ENCODE measurements at regions not wholly inside any gene's neighbourhood (a gene's known extent, or its start where the extent isn't known, plus 50 kb on each side); places are given as distances from the start of the nearest gene placed in this dataset.

- no peak for DNase-seq (ENCODE audit: low read depth, low spot score)
- no peak overlapping the region for H3K4me3 ChIP-seq (ENCODE audit: low read depth, low read length)
- no peak for TF ChIP-seq CTCF (IDR thresholded peaks at IDR 0.05; ENCODE audit: low read depth, low read length)
- in situ Hi-C loops (cut with HindIII; ENCODE audit: low sequenced_read_pairs): no loop called here
Measured at GRCh38 chr1:105017587-105017986, 1267.9 kb downstream of the AMY1C start.

DNA sequence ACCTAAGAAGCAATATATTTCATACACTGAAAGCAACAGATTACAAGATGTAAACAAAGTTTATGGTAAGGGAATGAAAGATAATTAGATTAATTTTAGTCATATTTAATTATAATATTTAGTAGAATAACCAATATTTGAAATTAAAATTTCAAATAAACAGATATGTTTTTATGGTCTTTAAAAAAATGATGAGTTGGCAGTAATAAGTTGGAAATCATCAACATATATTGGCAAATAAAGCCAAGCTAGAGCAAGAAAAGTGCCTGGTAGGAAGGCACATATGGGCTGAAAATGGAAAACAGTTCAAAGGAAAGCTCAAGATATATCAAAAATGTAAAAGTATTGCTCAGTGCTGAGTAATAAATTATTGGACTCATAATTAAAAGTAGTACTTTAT is 1274.0 kb downstream of the AMY1C start:
- no peak for TF ChIP-seq CTCF (IDR thresholded peaks at IDR 0.05; ENCODE audit: low read depth, low read length)
- in situ Hi-C loops (cut with HindIII; ENCODE audit: low sequenced_read_pairs): no loop called here
- no peak for DNase-seq (ENCODE audit: low read depth, low spot score)
- no peak overlapping the region for H3K4me3 ChIP-seq (ENCODE audit: low read depth, low read length)

DNA sequence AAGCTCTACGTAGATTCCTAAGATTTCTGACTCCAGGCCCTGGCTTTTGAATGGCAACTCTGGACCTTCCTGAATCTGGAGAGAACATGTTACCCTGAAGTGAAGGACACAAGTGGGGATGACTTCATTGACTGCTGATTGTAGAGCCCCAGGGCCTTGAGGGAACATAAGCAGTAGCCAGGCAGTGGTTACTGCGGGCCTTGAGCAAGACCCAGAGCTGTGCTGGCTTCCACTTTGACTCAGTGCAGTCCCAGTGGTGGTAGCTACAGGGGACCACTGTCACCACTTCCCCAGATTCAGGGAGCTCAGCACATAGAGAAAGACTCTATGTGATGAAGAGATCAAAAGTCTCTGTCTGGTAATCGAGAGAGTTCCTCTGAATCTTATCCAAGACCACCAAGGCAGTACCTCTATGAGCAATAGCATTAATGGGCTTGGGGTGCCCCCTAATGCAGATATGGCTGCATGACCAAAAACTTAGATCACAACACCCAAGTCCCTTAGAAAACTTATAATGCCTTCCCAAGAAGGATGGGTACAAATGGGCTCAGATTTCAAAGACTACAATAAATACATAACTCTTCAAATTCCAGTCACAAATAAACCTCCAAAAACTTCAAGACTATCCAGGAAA is 1278.3 kb downstream of the AMY1C start:
- DNase-seq (ENCODE audit: low read depth, low spot score): no peak
- no peak for TF ChIP-seq CTCF (IDR thresholded peaks at IDR 0.05; ENCODE audit: low read depth, low read length)
- in situ Hi-C loops (cut with HindIII; ENCODE audit: low sequenced_read_pairs): no loop called here
- H3K4me3 ChIP-seq (ENCODE audit: low read depth, low read length): no peak overlapping the region

- no peak for DNase-seq (ENCODE audit: low read depth, low spot score)
- in situ Hi-C loops (cut with HindIII; ENCODE audit: low sequenced_read_pairs): no loop called here
- no peak overlapping the region for H3K4me3 ChIP-seq (ENCODE audit: low read depth, low read length)
- TF ChIP-seq CTCF (IDR thresholded peaks at IDR 0.05; ENCODE audit: low read depth, low read length): no peak
Measured at GRCh38 chr1:105072446-105072845, 1322.7 kb downstream of the AMY1C start.

GRCh38 chr1:105072850-105073249 is 1323.2 kb downstream of the AMY1C start:
- no peak for TF ChIP-seq CTCF (IDR thresholded peaks at IDR 0.05; ENCODE audit: low read depth, low read length)
- no peak overlapping the region for H3K4me3 ChIP-seq (ENCODE audit: low read depth, low read length)
- in situ Hi-C loops (cut with HindIII; ENCODE audit: low sequenced_read_pairs): no loop called here
- no peak for DNase-seq (ENCODE audit: low read depth, low spot score)

DNA sequence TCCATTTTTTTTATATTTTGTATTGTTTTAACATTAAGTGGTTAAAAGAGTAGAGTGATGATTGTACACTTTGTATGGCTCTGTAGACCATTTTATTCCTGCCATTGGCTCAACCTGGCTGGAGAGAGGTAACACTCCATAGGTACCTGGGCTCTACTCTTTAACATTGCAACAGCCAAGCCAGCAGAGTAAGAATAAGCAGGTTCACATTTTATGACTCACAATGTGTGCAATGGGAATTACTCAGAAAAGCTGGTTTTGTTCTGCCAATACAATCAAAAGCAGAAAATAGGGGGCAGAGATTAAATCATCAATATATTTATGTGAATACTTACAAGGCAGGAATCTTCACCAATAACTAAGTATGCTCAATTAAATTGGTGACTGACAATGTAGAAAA is 1324.0 kb downstream of the AMY1C start:
- TF ChIP-seq CTCF (IDR thresholded peaks at IDR 0.05; ENCODE audit: low read depth, low read length): no peak
- H3K4me3 ChIP-seq (ENCODE audit: low read depth, low read length): no peak overlapping the region
- in situ Hi-C loops (cut with HindIII; ENCODE audit: low sequenced_read_pairs): no loop called here
- no peak for DNase-seq (ENCODE audit: low read depth, low spot score)

DNA sequence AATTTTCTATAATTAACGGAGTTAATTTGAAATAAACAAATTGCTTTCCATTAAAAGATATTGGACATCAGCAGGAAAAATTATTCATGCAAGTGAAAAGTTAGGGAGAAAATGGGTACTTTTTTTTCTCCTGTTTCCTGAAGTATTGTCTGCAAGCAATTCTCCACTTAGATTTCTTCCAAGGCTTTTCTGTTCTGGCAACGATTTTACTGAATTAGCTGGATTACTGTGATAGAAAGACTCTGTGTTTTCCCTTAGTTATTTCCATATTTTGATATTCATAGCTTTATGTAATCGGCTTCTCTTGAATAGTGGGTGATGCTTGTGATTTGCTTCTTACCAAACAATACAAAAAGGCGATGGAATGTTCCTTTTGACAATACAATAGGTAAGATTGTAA is 1333.9 kb downstream of the AMY1C start:
- in situ Hi-C loops (cut with HindIII; ENCODE audit: low sequenced_read_pairs): no loop called here
- TF ChIP-seq CTCF (IDR thresholded peaks at IDR 0.05; ENCODE audit: low read depth, low read length): no peak
- no peak for DNase-seq (ENCODE audit: low read depth, low spot score)
- H3K4me3 ChIP-seq (ENCODE audit: low read depth, low read length): no peak overlapping the region

Measured in astrocyte of the spinal cord (primary cell).